ENCODE measurements at regions not wholly inside any gene's neighbourhood (a gene's known extent, or its start where the extent isn't known, plus 50 kb on each side); places are given as distances from the start of the nearest gene placed in this dataset.

DNA sequence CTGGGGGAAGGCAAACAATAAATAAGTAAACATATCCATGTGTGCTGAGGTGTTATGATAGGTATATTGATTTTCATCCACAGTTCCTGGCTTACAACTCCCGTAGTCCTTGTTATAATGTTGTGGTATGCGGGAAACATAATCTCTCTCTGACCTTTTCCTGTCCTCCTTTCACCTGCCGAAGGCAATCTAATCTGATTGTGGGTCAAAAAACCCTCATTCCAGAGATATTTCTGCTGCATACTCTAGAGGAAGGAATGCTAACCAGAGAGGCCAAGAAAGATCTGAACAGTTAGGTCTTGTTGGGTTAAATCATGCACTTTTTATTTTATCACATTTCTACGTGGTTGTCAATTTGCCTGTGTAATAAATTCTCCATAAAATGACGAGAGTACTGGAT is 383.6 kb upstream of the SEMA6D start:
- no peaks in the 10 kb centered on the region for H3K36me3 ChIP-seq
- no peaks in the 10 kb centered on the region for H3K4me1 ChIP-seq
- DNase-seq (no peak), ATAC-seq (no peak)
- 83 to 85% methylated on average over 5 of the region's 5 CpGs for WGBS, 2 donors
- intact Hi-C loops (cut with DNase I) = no loop called here
- no peak for TF ChIP-seq CTCF (IDR thresholded peaks at IDR 0.05)
- no peak overlapping the region for H3K27ac ChIP-seq
- H3K9me3 ChIP-seq = peaks cover 0 to 8% (median 0%) of the 10 kb centered on the region in 11 donors
- H3K27me3 ChIP-seq = peaks cover 0 to 3% (median 0%) of the 10 kb centered on the region in 7 donors
- no peak overlapping the region for H3K4me3 ChIP-seq

GRCh38 chr15:47334805-47335535 is 382.3 kb upstream of the SEMA6D start:
- Histone ChIP-seq H3K27me3 (peaks cover 0 to 3% (median 0%) of the 10 kb centered on the region in 7 donors), H3K27ac (no peak overlapping the region), H3K36me3 (no peaks in the 10 kb centered on the region), H3K9me3 (peaks cover 0 to 8% (median 0%) of the 10 kb centered on the region in 11 donors), H3K4me1 (no peaks in the 10 kb centered on the region), H3K4me3 (no peak overlapping the region)
- ATAC-seq = no peak
- DNase-seq = no peak
- TF ChIP-seq CTCF (IDR thresholded peaks at IDR 0.05) = no peak
- intact Hi-C loops (cut with DNase I) = no loop called here
- 85 to 93% methylated on average over 3 of the region's 3 CpGs for WGBS, 2 donors

GRCh38 chr15:47337106-47337505 is 380.2 kb upstream of the SEMA6D start:
- intact Hi-C loops (cut with DNase I) = no loop called here
- no peak overlapping the region for H3K27ac ChIP-seq
- no peaks in the 10 kb centered on the region for H3K27me3 ChIP-seq
- no peaks in the 10 kb centered on the region for H3K36me3 ChIP-seq
- peaks cover 0 to 7% (median 0%) of the 10 kb centered on the region in 9 donors for H3K4me1 ChIP-seq
- 75 to 86% methylated on average over 2 of the region's 2 CpGs for WGBS, 2 donors
- H3K4me3 ChIP-seq = no peak overlapping the region
- peaks cover 0 to 8% (median 0%) of the 10 kb centered on the region in 11 donors for H3K9me3 ChIP-seq
- ATAC-seq = no peak
- DNase-seq = no peak
- TF ChIP-seq CTCF (IDR thresholded peaks at IDR 0.05) = no peak

DNA sequence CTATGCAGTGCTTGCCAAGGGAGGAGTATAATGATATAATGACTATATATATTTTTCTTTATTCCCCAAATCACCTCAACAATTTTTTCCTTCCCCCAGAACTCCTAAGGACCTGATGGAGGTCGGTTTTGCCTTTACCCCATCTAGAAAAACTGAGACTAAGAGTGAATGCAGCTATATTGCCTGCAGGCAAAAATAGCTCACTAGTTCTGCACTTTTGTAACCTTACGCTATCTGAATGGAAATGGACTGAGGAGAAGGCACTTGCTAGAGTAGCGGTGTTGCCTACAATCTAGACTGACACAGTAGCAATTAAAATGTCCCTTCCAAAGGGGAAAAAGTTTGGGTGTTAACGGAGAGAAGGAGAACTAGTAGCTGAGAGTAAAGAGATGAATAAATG is 379.5 kb upstream of the SEMA6D start:
- intact Hi-C loops (cut with DNase I) = no loop called here

More for the DNA sequence above, 379.5 kb upstream of the SEMA6D start:
- H3K9me3 ChIP-seq = peaks cover 0 to 8% (median 0%) of the 10 kb centered on the region in 11 donors
- ATAC-seq (no peak), DNase-seq (no peak)
- no peak overlapping the region for H3K4me3 ChIP-seq
- no peak overlapping the region for H3K27ac ChIP-seq
- H3K27me3 ChIP-seq = no peaks in the 10 kb centered on the region
- TF ChIP-seq CTCF (IDR thresholded peaks at IDR 0.05) = no peak
- no peaks in the 10 kb centered on the region for H3K36me3 ChIP-seq
- peaks cover 0 to 7% (median 0%) of the 10 kb centered on the region in 9 donors for H3K4me1 ChIP-seq
- 82 to 83% methylated on average over 4 of the region's 4 CpGs for WGBS, 2 donors

Measured in heart right ventricle (tissue), 16 donors.